ENCODE measurements at regions not wholly inside any gene's neighbourhood (a gene's known extent, or its start where the extent isn't known, plus 50 kb on each side); places are given as distances from the start of the nearest gene placed in this dataset.

DNA sequence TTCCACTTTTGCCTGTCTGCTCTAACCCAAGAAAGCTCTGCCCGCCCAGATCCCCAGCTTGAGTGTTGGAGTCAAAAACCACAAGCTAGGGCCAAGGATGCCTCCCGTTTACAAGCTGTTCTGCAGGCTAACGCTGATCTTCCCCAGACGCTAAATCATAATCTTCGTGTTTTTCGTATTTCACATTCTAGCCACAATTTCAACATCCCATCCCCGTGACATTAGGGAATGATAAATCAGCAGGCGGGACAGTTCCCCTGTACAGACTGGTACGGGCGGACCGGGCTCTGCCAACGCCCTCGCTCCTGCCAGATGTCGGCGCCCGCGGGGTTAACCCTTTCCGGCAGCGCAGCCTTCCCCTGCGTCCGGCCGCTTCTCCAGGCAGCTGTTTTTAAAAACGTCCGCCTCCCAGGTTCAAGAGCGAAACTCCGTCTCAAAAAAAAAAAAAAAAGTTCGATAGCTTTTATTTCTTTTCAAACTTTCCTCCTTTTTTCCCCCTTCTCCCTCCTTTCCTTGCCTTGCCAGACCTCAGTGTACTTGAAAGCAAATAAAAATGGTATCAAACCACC lies 81.0 kb upstream of the BNC1 start:
- TF ChIP-seq, protein P1, sequence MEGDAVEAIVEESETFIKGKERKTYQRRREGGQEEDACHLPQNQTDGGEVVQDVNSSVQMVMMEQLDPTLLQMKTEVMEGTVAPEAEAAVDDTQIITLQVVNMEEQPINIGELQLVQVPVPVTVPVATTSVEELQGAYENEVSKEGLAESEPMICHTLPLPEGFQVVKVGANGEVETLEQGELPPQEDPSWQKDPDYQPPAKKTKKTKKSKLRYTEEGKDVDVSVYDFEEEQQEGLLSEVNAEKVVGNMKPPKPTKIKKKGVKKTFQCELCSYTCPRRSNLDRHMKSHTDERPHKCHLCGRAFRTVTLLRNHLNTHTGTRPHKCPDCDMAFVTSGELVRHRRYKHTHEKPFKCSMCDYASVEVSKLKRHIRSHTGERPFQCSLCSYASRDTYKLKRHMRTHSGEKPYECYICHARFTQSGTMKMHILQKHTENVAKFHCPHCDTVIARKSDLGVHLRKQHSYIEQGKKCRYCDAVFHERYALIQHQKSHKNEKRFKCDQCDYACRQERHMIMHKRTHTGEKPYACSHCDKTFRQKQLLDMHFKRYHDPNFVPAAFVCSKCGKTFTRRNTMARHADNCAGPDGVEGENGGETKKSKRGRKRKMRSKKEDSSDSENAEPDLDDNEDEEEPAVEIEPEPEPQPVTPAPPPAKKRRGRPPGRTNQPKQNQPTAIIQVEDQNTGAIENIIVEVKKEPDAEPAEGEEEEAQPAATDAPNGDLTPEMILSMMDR (conservative IDR thresholded peaks at IDR 0.05), result no peak
- no peak for TF ChIP-seq EZH2 (IDR thresholded peaks at IDR 0.05; ENCODE audit: low read depth)

Measured in PC-9 (cell line).